ENCODE measurements at regions not wholly inside any gene's neighbourhood (a gene's known extent, or its start where the extent isn't known, plus 50 kb on each side); places are given as distances from the start of the nearest gene placed in this dataset.

GRCh38 chr10:63887600-63888370 lies 366.6 kb downstream of the REEP3 start:
- TF ChIP-seq POLR2A (IDR thresholded peaks at IDR 0.05) (no peak), CTCF (IDR thresholded peaks at IDR 0.05) (no peak), EP300 (IDR thresholded peaks at IDR 0.05) (no peak), POLR2AphosphoS5 (IDR thresholded peaks at IDR 0.05) (no peak)
- H3K36me3 ChIP-seq: no peaks in the 10 kb centered on the region
- H3K27ac ChIP-seq: no peak overlapping the region
- WGBS: 86% methylated on average over 5 of the region's 5 CpGs
- H3K9me3 ChIP-seq: no peaks in the 10 kb centered on the region
- no peak overlapping the region for H3K4me3 ChIP-seq
- H3K27me3 ChIP-seq: peaks cover 4% of the 10 kb centered on the region
- H3K4me1 ChIP-seq: no peaks in the 10 kb centered on the region
- no peak for DNase-seq (ENCODE audit: low spot score in 2 of 2)

GRCh38 chr10:63889803-63890202 lies 368.6 kb downstream of the REEP3 start:
- H3K36me3 ChIP-seq: no peaks in the 10 kb centered on the region

GRCh38 chr10:63896992-63897391 lies 375.8 kb downstream of the REEP3 start:
- no peaks in the 10 kb centered on the region for H3K27me3 ChIP-seq
- H3K27ac ChIP-seq: no peak overlapping the region
- no peaks in the 10 kb centered on the region for H3K9me3 ChIP-seq
- no peaks in the 10 kb centered on the region for H3K4me1 ChIP-seq
- no peak overlapping the region for H3K4me3 ChIP-seq
- H3K36me3 ChIP-seq: no peaks in the 10 kb centered on the region
- 84% methylated on average over 5 of the region's 5 CpGs for WGBS
- no peak for DNase-seq (ENCODE audit: low spot score in 2 of 2)
- TF ChIP-seq POLR2AphosphoS5 (IDR thresholded peaks at IDR 0.05): no peak
- TF ChIP-seq CTCF (IDR thresholded peaks at IDR 0.05): no peak
- no peak for TF ChIP-seq EP300 (IDR thresholded peaks at IDR 0.05)
- no peak for TF ChIP-seq POLR2A (IDR thresholded peaks at IDR 0.05)

More at GRCh38 chr10:63889803-63890202, 368.6 kb downstream of the REEP3 start:
- 53% methylated on average over 4 of the region's 4 CpGs for WGBS
- Histone ChIP-seq H3K9me3 (no peaks in the 10 kb centered on the region), H3K27ac (no peak overlapping the region), H3K4me3 (no peak overlapping the region), H3K4me1 (no peaks in the 10 kb centered on the region), H3K27me3 (peaks cover 4% of the 10 kb centered on the region)
- no peak for TF ChIP-seq CTCF (IDR thresholded peaks at IDR 0.05)
- TF ChIP-seq EP300 (IDR thresholded peaks at IDR 0.05): no peak
- no peak for TF ChIP-seq POLR2AphosphoS5 (IDR thresholded peaks at IDR 0.05)
- TF ChIP-seq POLR2A (IDR thresholded peaks at IDR 0.05): no peak
- DNase-seq (ENCODE audit: low spot score in 2 of 2): no peak

GRCh38 chr10:63899673-63900300 lies 378.6 kb downstream of the REEP3 start:
- Histone ChIP-seq H3K27ac (no peak overlapping the region), H3K36me3 (no peaks in the 10 kb centered on the region), H3K4me3 (no peak overlapping the region), H3K9me3 (no peaks in the 10 kb centered on the region), H3K27me3 (no peaks in the 10 kb centered on the region), H3K4me1 (no peaks in the 10 kb centered on the region)
- DNase-seq (ENCODE audit: low spot score in 2 of 2): no peak
- TF ChIP-seq POLR2AphosphoS5 (IDR thresholded peaks at IDR 0.05): no peak
- no peak for TF ChIP-seq EP300 (IDR thresholded peaks at IDR 0.05)
- TF ChIP-seq CTCF (IDR thresholded peaks at IDR 0.05): no peak
- no peak for TF ChIP-seq POLR2A (IDR thresholded peaks at IDR 0.05)
- WGBS: 85% methylated on average over 3 of the region's 3 CpGs

- 73% methylated on average over 3 of the region's 3 CpGs for WGBS
- Histone ChIP-seq H3K9me3 (no peaks in the 10 kb centered on the region), H3K36me3 (no peaks in the 10 kb centered on the region), H3K27ac (no peak overlapping the region), H3K27me3 (no peaks in the 10 kb centered on the region), H3K4me1 (no peaks in the 10 kb centered on the region), H3K4me3 (no peak overlapping the region)
- no peak for DNase-seq (ENCODE audit: low spot score in 2 of 2)
- TF ChIP-seq POLR2A (IDR thresholded peaks at IDR 0.05): no peak
- no peak for TF ChIP-seq CTCF (IDR thresholded peaks at IDR 0.05)
- TF ChIP-seq EP300 (IDR thresholded peaks at IDR 0.05): no peak
- TF ChIP-seq POLR2AphosphoS5 (IDR thresholded peaks at IDR 0.05): no peak
These were observed 380.0 kb downstream of the REEP3 start for GRCh38 chr10:63901228-63901627.
